SU-DHL-6 (cell line): ENCODE measurements at regions not wholly inside any gene's neighbourhood (a gene's known extent, or its start where the extent isn't known, plus 50 kb on each side); places are given as distances from the start of the nearest gene placed in this dataset.

Experiments
- H2AFZ ChIP-seq: fragments of 200-600 bp; sonication (generic); 2 replicates; pipeline ENCODE4 v1.6.1; 2014; ENCODE audit warnings: low read depth, mild to moderate bottlenecking, moderate library complexity, mixed read lengths, antibody characterized with exemption, low read length; ENCODE audit not compliant: severe bottlenecking
- H3F3A ChIP-seq: fragments of 200-600 bp; shearing (Covaris generic); 2 replicates; pipeline ENCODE4 v1.6.0; 2016; ENCODE audit warnings: antibody characterized with exemption, mild to moderate bottlenecking; ENCODE audit not compliant: insufficient read depth
- H3K27ac ChIP-seq: fragments of 200-600 bp; sonication (generic); 2 replicates; pipeline ENCODE4 v1.5.1; 2016; ENCODE audit warnings: low read depth, mild to moderate bottlenecking, low read length, moderate library complexity, mixed read lengths
- H3K27me3 ChIP-seq: fragments of 200-600 bp; sonication (generic), shearing (Covaris generic); 2 replicates; pipeline ENCODE4 v1.6.0; 2014; ENCODE audit warnings: mild to moderate bottlenecking, low read length
- H3K36me3 ChIP-seq: fragments of 200-600 bp; sonication (generic); 2 replicates; pipeline ENCODE4 v1.6.1; 2014; ENCODE audit warnings: mild to moderate bottlenecking, low read length, mixed read lengths
- H3K4me2 ChIP-seq: fragments of 300-600, 200-600 bp; shearing (Covaris generic), sonication (generic); 2 replicates; pipeline ENCODE4 v1.6.0; 2014; ENCODE audit warnings: low read length, low read depth, mild to moderate bottlenecking; ENCODE audit not compliant: poor library complexity, severe bottlenecking
- H3K4me3 ChIP-seq: fragments of 200-600 bp; sonication (generic); 2 replicates; pipeline ENCODE4 v1.5.1; 2014; ENCODE audit warnings: antibody characterized with exemption, low read length, mild to moderate bottlenecking, mixed read lengths; ENCODE audit not compliant: insufficient read depth, poor library complexity, severe bottlenecking
- H3K79me2 ChIP-seq: fragments of 200-600 bp; sonication (generic); 2 replicates; pipeline ENCODE4 v1.6.1; 2014; ENCODE audit warnings: mild to moderate bottlenecking, low read length, moderate library complexity; ENCODE audit not compliant: insufficient read depth
- H3K9ac ChIP-seq: fragments of 200-600 bp; sonication (generic); 2 replicates; pipeline ENCODE4 v1.7.0; 2014; ENCODE audit warnings: mild to moderate bottlenecking, low read length
- H3K9me2 ChIP-seq: fragments of 200-600 bp; sonication (generic); replicated peaks from 2 replicates; pipeline ENCODE4 v1.6.1; 2014; ENCODE audit warnings: low read length; ENCODE audit not compliant: insufficient read depth
- H3K9me3 ChIP-seq: fragments of 200-600 bp; sonication (generic); 2 replicates; pipeline ENCODE4 v1.6.1; 2014; ENCODE audit warnings: low read length, mixed read lengths; ENCODE audit not compliant: insufficient read depth
- H4K20me1 ChIP-seq: fragments of 200-600 bp; sonication (generic); 2 replicates; pipeline ENCODE4 v1.6.1; 2014; ENCODE audit warnings: low read depth, mild to moderate bottlenecking, antibody characterized with exemption, low read length, moderate library complexity, mixed read lengths
- EZH2phosphoT487 ChIP-seq: fragments of 200-600 bp; sonication (generic), shearing (Covaris generic); conservative IDR thresholded peaks from 2 replicates; pipeline ENCODE4 v1.6.1; 2018; ENCODE audit warnings: mild to moderate bottlenecking, antibody characterized with exemption, low read length, moderate library complexity, mixed read lengths
- TF ChIP-seq, protein P1 (sequence below): fragments of 200-600 bp; sonication (generic); IDR thresholded peaks from one replicate; pipeline ENCODE4 v1.5.1; 2017; ENCODE audit warnings: antibody characterized with exemption, mild to moderate bottlenecking, low read length, moderate library complexity; ENCODE audit not compliant: insufficient read depth, poor library complexity, severe bottlenecking

DNA sequence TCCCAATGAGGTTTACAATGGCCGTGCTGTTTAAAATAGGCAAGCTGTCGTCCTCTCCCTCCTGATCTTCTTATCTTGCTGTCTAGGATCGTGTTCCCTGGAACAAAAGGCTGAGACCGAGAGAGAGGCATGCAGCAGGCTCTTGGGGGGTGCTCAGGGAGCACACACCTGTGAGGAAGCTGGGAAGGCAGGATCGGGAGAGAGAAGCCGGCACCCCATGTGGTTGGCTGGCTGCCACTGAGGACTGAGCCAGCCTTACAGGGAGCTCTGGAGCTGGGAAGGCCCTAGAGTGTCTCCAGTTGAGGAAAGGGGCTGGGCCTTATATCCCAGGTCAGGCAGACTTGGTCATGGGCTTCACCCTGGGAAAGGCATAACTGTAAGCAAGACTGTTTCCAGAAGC lies 184.2 kb downstream of the LY86 start:
- H2AFZ ChIP-seq, result no peak overlapping the region
- H4K20me1 ChIP-seq, result no peaks in the 10 kb centered on the region
- no peaks in the 10 kb centered on the region for H3K27me3 ChIP-seq
- H3K4me2 ChIP-seq, result no peak overlapping the region
- no peaks in the 10 kb centered on the region for H3K79me2 ChIP-seq
- H3K9me3 ChIP-seq, result 0 out of 2 replicates have a peak, but pooled peaks cover 3% of the 10 kb centered on the region
- H3K36me3 ChIP-seq, result no peaks in the 10 kb centered on the region
- no peaks in the 10 kb centered on the region for H3F3A ChIP-seq
- no peak for TF ChIP-seq EZH2phosphoT487
- H3K4me3 ChIP-seq, result no peak overlapping the region
- H3K27ac ChIP-seq, result no peak overlapping the region
- no peaks in the 10 kb centered on the region for H3K9me2 ChIP-seq
- no peak overlapping the region for H3K9ac ChIP-seq

- no peaks in the 10 kb centered on the region for H3K9me2 ChIP-seq
- no peaks in the 10 kb centered on the region for H4K20me1 ChIP-seq
- H3F3A ChIP-seq, result no peaks in the 10 kb centered on the region
- H3K4me3 ChIP-seq, result no peak overlapping the region
- no peak overlapping the region for H2AFZ ChIP-seq
- H3K27me3 ChIP-seq, result no peaks in the 10 kb centered on the region
- no peaks in the 10 kb centered on the region for H3K36me3 ChIP-seq
- H3K9me3 ChIP-seq, result 0 out of 2 replicates have a peak, but pooled peaks cover 3% of the 10 kb centered on the region
- no peaks in the 10 kb centered on the region for H3K79me2 ChIP-seq
- H3K4me2 ChIP-seq, result no peak overlapping the region
- no peak overlapping the region for H3K9ac ChIP-seq
- TF ChIP-seq, protein P1, sequence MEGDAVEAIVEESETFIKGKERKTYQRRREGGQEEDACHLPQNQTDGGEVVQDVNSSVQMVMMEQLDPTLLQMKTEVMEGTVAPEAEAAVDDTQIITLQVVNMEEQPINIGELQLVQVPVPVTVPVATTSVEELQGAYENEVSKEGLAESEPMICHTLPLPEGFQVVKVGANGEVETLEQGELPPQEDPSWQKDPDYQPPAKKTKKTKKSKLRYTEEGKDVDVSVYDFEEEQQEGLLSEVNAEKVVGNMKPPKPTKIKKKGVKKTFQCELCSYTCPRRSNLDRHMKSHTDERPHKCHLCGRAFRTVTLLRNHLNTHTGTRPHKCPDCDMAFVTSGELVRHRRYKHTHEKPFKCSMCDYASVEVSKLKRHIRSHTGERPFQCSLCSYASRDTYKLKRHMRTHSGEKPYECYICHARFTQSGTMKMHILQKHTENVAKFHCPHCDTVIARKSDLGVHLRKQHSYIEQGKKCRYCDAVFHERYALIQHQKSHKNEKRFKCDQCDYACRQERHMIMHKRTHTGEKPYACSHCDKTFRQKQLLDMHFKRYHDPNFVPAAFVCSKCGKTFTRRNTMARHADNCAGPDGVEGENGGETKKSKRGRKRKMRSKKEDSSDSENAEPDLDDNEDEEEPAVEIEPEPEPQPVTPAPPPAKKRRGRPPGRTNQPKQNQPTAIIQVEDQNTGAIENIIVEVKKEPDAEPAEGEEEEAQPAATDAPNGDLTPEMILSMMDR, result no peak
- TF ChIP-seq EZH2phosphoT487, result no peak
- no peak overlapping the region for H3K27ac ChIP-seq
Observed at GRCh38 chr6:6775074-6775473, 186.6 kb downstream of the LY86 start.

- no peaks in the 10 kb centered on the region for H3K27me3 ChIP-seq
- H3K79me2 ChIP-seq, result no peaks in the 10 kb centered on the region
- no peaks in the 10 kb centered on the region for H4K20me1 ChIP-seq
- TF ChIP-seq, protein P1, result no peak
- no peak for TF ChIP-seq EZH2phosphoT487
- no peak overlapping the region for H3K4me3 ChIP-seq
- H3K9ac ChIP-seq, result no peak overlapping the region
- no peak overlapping the region for H3K27ac ChIP-seq
- no peak overlapping the region for H2AFZ ChIP-seq
- no peaks in the 10 kb centered on the region for H3F3A ChIP-seq
- no peaks in the 10 kb centered on the region for H3K9me3 ChIP-seq
- no peak overlapping the region for H3K4me2 ChIP-seq
- H3K9me2 ChIP-seq, result no peaks in the 10 kb centered on the region
- H3K36me3 ChIP-seq, result no peaks in the 10 kb centered on the region
Observed at GRCh38 chr6:6780231-6780630, 191.7 kb downstream of the LY86 start.

DNA sequence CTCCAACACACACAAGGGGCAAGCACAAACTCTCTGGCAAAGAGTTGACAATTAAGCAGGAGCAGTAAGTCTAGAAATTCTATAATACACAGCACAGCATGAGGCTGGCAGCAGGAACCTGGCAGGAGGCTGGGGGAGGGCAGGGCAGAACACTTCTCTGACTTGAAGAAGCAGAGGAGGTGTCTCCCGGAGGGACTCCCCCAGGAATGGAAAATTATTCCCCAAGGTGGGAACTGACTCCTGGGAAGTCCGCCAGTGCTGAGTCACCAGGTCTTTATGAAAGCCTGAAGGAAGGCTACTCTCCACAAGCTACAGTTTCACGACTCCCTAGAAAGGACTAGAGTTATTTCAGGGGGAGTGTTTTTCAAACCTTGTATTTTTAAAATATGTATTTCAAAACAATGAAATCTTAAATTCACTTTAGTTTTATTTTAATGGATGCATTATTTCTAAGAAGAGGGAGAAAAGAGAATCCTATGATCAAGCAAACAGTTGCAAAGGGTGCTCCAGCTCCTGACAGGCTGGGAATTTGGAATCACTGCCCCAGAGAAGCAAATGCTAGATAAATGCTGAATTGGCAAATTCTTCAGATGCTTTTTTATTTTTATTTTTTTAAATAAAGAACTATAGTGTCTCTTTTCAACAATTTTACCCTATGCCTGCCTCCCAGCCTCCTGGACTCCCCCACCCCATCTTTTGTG lies 192.8 kb downstream of the LY86 start:
- no peak overlapping the region for H3K27ac ChIP-seq
- H3K9me3 ChIP-seq, result no peaks in the 10 kb centered on the region
- H3K79me2 ChIP-seq, result no peaks in the 10 kb centered on the region
- TF ChIP-seq, protein P1, result no peak
- no peak for TF ChIP-seq EZH2phosphoT487
- H3K9ac ChIP-seq, result no peak overlapping the region
- no peak overlapping the region for H3K4me3 ChIP-seq
- H3K4me2 ChIP-seq, result no peak overlapping the region
- H3F3A ChIP-seq, result no peaks in the 10 kb centered on the region
- no peaks in the 10 kb centered on the region for H3K27me3 ChIP-seq
- H2AFZ ChIP-seq, result no peak overlapping the region
- H3K36me3 ChIP-seq, result no peaks in the 10 kb centered on the region
- H3K9me2 ChIP-seq, result no peaks in the 10 kb centered on the region
- H4K20me1 ChIP-seq, result no peaks in the 10 kb centered on the region
